Activated CD4-positive, alpha-beta T cell treated with anti-CD3 and anti-CD28 coated beads, Interleukin-2, Interleukin-4, amounts not matched to agents 100 ng/mL and 50 ng/mL, durations not matched to agents 16 hours and 8 hours (primary cell): ENCODE measurements at regions not wholly inside any gene's neighbourhood (a gene's known extent, or its start where the extent isn't known, plus 50 kb on each side); places are given as distances from the start of the nearest gene placed in this dataset.

Experiments used
- DNase-seq: peaks from one replicate; pipeline ENCODE4 v3.0.0-alpha.2; 2020; ENCODE audit warnings: low spot score

DNA sequence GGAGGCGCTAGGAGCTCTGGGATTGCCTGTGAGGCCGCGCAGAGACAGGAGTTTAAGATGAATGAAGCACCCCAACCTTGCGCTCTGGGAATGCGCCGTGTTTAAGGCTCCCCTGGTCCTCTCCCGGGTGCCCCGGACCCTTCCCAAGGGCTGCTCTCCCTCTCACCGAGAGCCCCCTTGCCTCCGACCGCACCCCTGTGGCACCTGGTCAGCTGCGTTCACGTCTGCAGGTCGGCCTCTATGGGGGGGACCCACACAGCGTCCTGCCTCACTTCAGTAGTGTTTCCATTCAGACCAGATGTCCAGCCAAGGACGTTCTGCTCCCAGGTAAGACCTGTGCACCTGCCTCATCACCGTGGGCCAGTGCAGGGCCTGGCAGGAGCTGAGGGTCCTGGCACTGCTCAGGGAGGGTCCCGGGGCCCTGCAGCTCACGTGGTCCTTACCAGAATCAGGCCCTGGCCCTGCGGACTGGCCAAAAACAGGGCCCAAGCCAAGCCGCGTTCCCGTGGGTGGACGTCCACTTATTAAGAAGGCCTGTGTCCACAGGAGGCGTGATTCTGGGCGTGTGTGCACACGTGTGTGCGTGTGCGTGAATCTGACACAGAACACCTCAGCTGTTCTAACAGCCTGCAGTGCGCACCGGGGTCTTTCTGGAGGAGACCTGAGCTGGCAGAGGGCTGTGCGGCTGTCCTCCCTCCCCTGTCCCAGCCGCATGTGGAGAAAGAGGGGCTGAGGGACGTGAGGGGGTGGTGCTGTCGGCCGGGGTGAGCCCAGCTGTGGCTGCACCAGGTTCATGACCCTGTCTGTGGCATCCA, 79.9 kb upstream of the BHLHE23 start:
- DNase-seq = no peak

DNA sequence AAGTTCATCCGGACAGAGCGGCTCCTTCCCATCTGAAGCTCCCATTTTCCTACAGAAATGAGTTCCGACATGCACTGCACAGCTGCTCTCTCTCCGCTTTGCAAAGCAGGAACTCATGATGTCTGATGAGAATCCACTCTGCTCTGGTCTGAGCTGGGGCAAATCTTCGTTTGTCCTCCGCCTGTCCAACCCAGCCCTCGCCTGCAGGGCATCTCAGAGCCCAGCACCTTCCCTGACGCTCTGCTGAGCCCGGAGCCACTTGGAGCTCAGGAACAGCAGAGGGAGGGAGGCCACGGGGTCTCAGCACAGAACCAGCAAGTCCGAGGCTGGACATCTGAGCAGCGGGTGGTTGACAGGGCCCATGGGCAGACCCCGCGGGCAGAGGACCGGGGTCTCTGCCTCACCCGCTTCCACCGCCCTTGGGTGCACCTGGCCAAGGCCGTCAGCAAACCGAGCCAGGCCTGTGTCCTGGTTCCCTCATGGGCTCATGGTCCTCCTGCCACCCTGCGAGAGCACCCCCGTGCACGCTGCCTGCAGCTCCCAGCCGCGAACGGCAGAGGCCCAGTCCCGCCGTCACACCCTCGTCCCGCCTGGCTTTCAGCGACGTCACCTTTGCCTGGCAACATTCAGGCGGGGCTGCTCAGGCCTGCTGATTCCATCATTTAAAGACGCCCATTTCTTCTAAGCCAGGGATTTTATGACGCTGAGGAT, 78.5 kb upstream of the BHLHE23 start:
- no peak for DNase-seq

DNA sequence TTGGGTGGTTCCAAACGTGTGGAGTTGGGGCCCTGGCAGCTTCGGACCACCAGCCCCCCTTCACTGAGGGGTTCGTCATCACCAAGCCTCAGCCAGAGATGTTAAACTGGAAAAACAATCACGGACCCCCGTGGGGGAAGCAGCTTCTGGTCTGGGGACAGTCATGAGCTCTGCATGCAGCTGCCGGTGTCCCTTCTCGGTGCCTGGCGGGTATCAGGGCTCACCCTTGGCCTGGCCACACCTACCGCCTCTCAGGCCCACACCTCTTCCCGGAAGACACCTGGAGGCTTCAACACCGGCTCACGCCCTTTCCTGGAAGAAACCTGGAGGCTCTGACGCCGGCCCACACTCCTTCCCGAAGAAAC, 77.8 kb upstream of the BHLHE23 start:
- no peak for DNase-seq

DNA sequence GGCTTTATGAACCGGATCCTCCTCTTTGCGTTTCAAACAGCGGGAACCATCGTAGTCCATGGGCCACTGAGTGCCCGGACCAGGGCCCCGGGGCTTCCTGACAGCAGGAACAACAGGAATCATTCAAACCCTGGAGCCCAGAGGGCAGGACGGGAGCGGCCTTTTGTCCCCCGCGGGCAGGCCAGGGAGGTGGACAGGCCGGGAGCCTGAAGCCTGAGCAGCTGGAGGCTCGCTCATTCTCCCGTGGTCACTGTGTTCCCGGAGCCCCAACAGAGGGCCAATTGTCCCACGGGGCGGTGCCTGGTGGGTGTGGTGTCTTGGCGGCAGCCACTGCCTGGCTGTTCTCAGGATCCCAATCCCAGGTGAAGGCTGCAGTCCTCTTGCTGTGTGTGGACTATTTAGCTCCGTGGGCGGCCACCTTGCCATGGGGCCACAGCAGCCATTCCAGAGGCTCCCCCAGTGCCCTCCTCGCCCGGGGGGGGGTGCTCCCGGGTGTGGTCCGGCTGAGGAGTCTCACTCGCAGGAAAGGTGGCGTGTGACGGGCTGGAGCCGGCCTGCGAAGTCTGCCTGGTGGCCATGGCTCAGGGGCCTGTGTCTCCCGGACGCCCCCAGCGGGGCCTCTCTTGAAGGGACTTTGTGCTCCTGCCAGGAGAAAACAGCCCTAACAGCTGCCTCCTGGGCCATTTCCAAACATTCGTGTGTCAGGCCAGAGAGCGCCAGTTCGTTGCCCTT, 77.2 kb upstream of the BHLHE23 start:
- no peak for DNase-seq

DNA sequence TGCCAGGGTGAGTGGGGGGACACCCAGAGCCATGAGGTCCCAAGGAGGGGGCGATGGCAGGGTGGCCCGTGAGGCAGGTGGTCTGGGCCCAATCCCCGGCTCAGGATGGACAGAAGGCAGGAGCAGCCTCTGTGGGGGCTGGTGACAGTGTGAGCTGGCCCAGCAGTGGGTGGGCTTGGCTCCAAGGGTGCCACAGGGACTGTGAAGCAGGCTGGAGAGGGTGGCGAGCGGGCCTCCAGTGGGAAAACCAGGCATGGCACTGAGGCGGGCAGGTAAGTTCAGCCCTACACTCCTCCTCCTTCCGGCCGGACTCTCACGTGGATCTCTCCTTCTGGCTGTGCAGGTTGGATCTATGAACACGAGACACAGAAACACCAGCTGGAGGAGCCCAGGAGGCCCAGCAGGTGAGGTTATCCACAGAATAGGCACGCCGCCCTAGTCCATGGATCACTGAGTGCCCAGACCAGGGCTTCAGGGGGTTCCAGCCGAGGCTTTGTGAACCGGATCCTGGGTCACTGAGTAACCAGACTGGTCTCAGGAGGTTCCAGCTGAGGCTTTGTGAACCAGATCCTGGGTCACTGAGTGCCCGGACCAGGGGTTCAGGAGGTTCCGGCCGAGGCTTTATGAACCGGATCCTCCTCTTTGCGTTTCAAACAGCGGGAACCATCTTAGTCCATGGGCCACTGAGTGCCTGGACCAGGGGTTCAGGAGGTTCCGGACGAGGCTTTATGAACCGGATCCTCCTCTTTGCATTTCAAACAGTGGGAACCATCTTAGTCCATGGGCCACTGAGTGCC, 76.4 kb upstream of the BHLHE23 start:
- DNase-seq = no peak

DNA sequence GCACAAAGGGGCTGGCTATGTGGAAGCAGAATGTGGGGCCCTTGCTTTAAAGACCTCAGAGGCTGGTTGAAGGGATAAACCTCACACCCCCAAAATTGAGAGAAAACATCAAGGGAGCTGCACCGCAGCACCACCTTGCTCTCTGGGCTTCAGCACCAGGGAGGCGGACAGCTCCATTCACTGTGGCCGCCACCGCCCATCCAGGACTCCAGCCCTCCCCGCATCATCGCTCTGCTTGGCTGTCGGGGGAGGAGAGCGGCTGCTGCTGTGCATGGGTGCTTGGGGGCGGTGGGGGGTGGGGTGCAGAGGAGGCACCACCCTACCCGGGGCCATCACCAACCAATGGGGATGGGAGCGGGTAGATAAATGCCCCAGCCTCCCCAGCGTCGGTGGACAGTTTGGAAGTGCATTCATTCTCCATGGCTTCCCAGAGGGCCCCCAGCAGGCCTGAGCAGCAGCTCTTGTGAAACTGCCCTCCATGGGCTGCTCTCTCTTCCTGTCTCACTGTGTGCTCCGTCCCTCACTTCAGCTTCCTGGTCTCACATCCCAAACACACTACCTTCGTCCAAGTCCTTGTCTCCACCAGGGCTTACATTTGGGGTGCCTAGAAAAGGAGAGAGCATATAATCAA, 75.7 kb upstream of the BHLHE23 start:
- peak; percentile 8 for DNase-seq

DNA sequence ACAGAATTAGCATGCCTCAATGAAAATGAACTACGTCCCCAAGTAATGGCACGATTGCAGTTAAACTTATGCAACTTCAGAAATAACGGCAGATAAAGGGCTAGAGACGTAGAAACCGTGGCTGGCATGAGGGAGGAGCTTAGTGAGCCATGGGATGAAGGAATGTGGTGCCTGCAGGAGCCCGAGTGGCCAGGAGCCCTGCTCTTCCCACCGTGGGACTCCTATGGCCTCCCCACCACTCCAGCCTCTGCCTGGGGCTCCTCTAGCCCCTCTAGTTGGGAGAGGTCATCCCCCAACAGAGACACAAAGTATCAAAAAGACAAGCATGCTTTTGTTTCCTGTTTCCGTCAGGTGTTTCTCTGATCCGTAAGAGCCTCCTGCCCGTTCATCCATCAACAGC, 75.1 kb upstream of the BHLHE23 start:
- no peak for DNase-seq

DNA sequence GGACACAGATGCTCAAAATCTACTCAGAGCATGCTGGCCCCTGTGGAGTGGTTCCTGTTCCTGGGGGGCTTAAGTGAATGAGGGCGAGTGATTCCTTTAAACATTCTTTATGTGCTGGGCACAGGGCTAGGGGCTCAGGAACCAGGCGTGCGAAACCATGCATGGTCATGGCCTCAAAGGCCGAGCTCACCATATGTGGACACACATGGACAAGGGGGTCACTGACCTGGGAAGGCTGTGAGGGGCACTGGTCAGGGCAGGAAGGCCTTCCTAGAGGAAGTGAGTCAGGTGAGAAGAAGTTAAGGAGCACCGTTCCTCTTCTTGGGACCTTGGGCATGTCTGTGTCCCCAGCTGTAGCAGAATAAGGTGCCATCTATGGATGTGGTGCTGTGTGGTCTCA, 74.6 kb upstream of the BHLHE23 start:
- no peak for DNase-seq

DNA sequence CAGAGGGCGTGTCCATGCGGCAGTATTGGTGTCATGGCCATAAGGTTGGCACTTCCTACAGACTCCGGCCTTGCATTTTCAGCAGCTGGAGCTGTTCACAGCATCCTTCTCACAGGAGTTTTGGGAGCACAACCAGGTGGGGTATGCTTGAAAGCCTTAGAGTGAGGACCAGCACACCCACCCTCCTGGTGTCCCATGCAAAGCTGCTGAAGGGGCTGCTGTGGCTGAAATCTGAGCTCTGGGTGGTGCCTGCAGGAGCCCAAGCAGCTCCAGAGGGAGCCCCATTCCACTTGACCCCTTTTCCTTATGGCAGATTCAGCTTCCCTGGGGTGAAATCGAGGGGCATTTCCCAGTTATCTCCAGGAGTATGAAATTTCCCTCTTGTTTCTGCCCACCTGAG, 74.0 kb upstream of the BHLHE23 start:
- DNase-seq = no peak

DNA sequence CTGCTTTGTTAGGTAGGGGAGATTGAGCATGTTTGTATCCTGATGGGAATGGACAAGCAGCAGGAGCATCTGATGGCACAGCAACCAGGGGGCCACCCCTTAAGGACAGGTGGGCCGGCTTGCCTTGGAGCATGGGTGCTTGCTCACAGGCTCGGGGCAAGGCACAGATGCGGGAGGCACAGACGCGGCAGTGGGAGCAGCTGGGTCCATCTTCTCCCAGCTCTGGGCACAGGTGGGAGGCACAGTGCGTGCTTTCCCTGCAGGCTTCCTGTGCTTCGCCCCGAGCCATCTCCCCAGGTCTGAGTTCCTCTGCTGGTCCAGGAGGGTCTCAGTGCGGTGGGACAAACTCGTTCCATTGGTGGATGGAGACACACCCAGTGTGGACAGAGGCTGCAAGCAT, 73.6 kb upstream of the BHLHE23 start:
- DNase-seq = no peak

DNA sequence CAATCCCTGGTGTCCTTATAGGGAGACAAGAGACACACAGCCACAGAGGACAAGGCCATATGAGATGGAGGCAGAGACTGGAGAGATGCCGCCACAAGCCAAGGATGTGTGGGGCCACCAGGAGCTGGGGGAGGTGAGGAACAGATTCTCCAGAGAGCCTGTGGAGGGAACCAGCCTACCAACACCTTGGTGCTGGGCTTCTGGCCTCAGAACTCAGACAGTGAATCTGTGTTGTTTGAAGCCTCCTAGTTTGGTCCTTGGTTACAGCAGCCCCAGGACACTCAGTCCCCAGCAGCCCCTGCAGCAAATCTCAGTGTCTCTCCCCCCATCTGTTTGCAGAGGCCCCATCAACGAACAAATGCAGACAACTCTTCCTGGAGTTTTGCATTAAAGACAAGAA, 73.2 kb upstream of the BHLHE23 start:
- DNase-seq = no peak

DNA sequence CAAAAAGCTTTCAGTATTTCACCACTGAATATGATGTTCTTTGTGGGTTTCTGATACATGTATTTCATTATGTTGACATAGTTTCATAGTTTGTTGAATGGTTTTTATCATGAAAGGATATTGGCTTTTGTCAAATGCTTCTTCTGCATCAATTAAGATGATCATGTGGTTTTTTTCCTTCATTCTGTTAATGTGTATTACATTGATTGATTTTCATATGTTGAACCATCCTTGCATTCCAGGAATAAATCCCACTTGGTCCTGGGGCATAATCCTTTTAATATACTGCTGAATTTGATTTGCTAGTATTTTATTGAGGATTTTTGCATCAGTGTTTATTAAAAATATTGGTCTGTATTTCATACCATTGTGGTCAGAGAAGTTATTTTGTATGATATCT, 70.9 kb upstream of the BHLHE23 start:
- no peak for DNase-seq

DNA sequence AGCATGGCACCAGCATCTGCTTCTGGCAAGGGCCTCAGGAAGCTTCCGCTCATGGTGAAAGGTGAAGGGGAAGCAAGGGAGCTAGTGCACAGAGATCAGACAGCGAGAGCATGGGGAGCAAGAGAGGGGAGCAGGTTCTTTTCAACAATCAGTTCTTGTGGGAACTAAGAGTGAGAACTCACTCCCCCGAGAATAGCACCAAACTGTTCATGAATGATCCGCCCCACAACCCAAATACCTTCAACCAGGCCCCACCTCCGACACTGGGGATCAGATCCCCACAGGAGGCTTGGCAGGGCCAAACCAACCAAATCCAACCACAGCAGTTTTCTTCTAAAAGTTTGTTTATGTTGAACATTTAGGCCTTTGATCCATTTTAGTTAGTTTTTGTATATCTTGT, 69.7 kb upstream of the BHLHE23 start:
- DNase-seq = no peak

DNA sequence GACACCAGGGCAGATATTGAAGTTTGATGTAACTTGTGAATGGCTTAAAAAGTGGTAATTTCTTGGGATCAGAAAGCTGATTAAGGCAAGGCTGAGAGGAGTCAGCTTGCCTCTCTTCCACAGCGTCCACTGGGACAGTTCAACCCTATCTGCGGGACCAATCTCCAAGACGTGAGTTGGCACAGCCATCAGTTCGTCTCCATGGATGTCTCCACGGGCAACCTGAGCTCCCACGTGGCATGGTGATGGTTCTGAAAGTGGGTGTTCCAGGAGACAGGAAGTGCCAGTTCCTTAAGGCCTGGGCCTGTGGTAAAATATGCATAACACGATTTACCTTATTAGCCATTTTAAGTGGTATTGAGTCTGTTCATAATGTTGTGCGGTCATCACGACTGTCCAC, 67.9 kb upstream of the BHLHE23 start:
- DNase-seq = no peak

DNA sequence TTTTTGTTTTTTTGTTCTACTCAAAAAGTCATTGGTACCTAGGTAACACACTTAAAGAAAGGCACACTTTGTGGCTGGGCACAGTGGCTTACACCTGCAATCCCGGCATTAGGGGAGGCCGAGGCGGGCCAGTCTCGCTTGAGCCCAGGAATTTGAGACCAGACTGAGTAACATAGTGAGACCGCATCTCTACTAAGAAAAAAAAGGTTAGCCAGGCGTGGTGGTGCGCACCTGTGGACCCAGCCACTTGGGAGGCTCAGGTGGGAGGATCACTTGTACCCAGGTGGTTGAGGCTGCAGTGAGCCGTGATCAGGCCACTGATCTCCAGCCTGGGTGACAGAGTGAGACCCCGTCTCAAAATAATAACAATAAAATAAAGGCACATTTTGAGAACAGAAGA, 67.4 kb upstream of the BHLHE23 start:
- no peak for DNase-seq

DNA sequence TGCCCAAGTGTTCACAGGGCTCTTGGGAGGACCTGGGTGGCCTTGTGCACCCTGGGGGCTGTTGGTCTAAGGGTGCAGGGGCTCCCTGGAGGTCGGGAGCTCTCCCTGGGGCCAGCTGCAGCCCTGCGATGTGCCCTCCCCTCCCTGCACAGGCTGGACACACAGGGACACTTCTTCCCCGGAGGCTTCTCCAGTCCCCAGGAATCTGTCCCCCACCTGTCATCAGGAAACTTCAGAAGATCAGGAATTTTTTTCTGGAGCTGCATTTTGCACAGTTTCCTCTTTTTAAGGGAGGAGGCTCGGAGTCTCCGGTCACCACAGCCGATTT, 66.9 kb upstream of the BHLHE23 start:
- DNase-seq = no peak

DNA sequence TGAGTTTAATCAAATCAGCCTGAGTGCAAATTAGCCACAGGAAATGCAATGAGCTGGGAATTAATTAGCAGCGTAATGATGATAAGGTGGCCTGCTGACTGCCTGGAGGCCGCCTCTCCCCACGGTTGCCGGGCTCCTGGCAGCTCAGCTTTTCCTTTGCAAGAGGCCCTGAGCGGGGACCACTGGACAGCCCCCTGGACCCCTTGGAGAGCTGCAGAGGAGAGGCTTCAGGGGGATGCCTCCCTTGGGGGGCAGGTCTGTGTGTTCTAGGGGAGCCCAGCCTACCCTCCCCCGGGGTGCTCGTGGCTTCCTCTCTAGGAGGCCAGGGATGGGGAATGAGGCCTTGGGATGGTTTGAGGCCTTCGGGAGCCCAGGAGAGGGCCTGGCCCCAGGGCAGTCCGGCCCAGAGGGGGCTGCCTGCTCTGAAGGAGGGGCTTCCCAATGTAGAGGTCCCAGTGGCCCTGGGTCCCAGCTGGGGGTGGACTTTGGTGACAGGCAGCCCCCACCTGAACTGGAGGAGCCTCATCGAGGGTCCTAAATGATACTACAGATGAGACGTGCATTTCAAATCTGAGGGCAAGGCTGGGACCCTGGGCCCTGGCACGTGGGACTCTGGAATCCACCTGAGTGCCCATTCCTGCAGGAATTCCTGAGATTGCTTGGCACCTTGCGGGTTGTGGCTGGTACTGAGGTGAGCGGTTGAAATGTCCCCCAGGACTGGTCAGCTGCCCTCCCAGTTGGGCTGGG, 66.4 kb upstream of the BHLHE23 start:
- no peak for DNase-seq

DNA sequence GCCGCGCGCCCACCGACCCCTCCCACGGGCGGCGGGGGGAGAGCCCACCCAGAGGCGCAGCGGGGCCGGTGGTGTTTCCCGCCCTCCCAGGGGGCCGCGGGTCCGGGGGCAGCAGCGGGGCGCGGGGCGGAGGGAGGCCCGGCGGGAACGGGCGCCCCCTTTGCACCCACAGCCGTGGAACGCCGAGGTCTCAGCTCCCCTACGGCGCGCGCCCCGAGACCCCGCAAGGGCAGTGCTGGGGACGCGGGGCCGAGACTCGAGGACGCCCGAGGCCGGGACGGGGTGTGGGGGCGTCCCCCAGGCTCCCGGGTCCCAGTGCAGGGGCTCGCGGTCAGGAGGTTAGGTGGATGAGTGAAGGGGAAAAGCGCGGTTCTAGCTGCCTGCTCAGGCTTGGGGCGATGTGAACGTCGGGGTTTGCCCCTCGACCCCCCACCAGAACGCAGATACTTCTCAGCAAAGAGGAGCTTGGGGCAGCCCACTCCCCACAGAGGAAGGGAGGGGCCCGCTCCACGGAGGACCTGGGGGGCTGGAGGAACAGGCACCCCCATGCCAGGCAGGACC, 65.5 kb upstream of the BHLHE23 start:
- no peak for DNase-seq

DNA sequence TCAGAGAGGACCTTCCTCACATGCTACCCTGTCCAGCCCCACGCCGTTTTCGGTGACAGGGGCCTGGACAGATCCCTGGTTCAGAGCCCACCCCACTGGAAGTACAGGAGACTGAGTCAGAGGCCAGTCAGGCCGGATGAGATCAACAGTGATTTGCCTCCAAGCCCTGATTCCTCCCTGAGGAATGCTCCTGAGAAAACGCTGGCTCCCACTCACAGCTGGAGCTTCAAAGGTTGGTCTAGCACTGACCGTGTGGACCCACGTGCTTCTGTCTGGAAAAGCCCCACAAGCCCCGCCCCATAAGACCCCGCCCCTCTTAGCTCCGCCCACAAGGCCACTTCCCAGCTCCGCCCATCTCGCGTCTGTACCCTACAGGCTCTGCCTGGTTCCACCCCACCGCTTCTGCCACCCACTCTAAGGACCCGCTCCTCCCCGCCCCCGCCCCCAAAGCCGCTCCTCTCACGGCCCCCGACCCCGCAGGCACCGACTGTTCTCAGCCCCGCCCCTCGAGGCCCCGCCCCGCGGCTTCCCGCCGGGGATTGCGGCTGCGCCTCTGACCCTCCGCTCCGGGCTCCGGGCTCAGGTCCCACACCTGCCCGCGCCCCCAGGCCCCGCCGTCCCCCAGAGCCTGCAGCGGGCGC, 64.9 kb upstream of the BHLHE23 start:
- no peak for DNase-seq

DNA sequence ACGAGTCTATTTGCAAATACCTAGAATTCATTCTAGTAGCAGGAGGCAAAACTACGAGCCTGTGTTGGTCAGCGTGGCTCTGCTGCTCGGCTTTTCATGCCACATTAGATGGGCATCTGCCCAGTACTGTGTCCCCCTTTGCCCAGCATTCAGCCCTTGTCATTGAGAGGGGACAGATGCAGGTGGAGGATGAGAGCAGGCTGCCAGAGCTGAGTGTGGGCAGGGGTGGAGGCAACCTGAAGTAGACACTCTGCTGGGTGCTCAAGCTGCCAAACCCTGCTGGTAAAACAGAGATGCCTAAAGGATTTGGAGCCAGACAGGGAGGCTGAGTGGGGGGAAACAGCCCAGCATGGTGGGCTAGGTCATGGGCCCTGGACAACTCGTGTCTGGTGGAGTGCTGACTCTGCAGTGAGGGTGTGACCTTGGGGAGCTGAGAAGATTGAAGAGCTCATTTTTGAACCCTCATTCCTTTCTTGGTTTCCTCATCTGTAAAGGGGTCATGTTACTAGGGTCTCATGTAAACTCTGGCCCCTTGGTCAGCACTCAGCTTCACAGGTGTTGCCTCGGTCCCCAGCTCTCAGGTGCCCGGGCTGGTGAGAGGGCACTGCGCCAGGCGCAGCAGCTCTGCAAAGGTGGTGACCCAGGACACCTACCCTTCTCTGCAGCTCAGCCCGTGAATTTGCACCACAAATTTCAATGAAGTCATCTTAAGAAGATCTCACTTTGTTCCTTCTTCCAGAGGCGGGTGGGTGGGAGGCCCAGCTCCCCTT, 64.2 kb upstream of the BHLHE23 start:
- no peak for DNase-seq
